GM19193 (cell line): ENCODE measurements at regions not wholly inside any gene's neighbourhood (a gene's known extent, or its start where the extent isn't known, plus 50 kb on each side); places are given as distances from the start of the nearest gene placed in this dataset.

Source experiments
- POLR2A ChIP-seq: IDR thresholded peaks from 4 replicates; pipeline ENCODE4 v1.6.1; 2011; ENCODE audit not compliant: insufficient read depth, insufficient read length; ENCODE audit errors: extremely low read depth

- no peak for TF ChIP-seq POLR2A
Observed at GRCh38 chr16:86181526-86181925, 282.6 kb downstream of the IRF8 start.

- TF ChIP-seq POLR2A, result no peak
Observed at GRCh38 chr16:86184185-86184584, 285.2 kb downstream of the IRF8 start.

- TF ChIP-seq POLR2A, result no peak
Observed at GRCh38 chr16:86185089-86185488, 286.1 kb downstream of the IRF8 start.

GRCh38 chr16:86186313-86186712 lies 287.4 kb downstream of the IRF8 start:
- no peak for TF ChIP-seq POLR2A

- no peak for TF ChIP-seq POLR2A
Observed at GRCh38 chr16:86189934-86190333, 291.0 kb downstream of the IRF8 start.

- TF ChIP-seq POLR2A, result no peak
Observed at GRCh38 chr16:86191663-86192062, 292.7 kb downstream of the IRF8 start.

GRCh38 chr16:86193528-86194193 lies 294.7 kb downstream of the IRF8 start:
- no peak for TF ChIP-seq POLR2A

GRCh38 chr16:86195863-86196630 lies 297.1 kb downstream of the IRF8 start:
- no peak for TF ChIP-seq POLR2A

GRCh38 chr16:86196687-86197391 lies 297.9 kb downstream of the IRF8 start:
- TF ChIP-seq POLR2A, result no peak

- no peak for TF ChIP-seq POLR2A
Observed at GRCh38 chr16:86198206-86199118, 299.5 kb downstream of the IRF8 start.

- TF ChIP-seq POLR2A, result no peak
Observed at GRCh38 chr16:86199182-86199581, 300.2 kb downstream of the IRF8 start.

- TF ChIP-seq POLR2A, result no peak
Observed at GRCh38 chr16:86199871-86200695, 301.1 kb downstream of the IRF8 start.

GRCh38 chr16:86200722-86201121 lies 301.8 kb downstream of the IRF8 start:
- no peak for TF ChIP-seq POLR2A

- TF ChIP-seq POLR2A, result no peak
Observed at GRCh38 chr16:86201746-86202145, 302.8 kb downstream of the IRF8 start.
